T47D (cell line): ENCODE measurements at regions not wholly inside any gene's neighbourhood (a gene's known extent, or its start where the extent isn't known, plus 50 kb on each side); places are given as distances from the start of the nearest gene placed in this dataset.
A peak's percentile ranks its signal among the peaks of the same experiment; 100 is the strongest.

Source experiments
- DNase-seq, 2 experiments: peaks; one replicate each; pipeline versions ENCODE4 v3.0.0 to v3.0.0-alpha.2; 2011 to 2012; ENCODE audit warnings: low read depth in 1 of 2, low spot score in 1 of 2
- JUND ChIP-seq: IDR thresholded peaks from 2 replicates; pipeline ENCODE4 v1.6.1; 2012; ENCODE audit warnings: low read depth
- in situ Hi-C: cut with HindIII; loops from 2 replicates; pipeline ENCODE4 v1.10.0; 2016; ENCODE audit warnings: low sequenced_read_pairs, low pct_unique_long_range_greater_than_20kb

DNA sequence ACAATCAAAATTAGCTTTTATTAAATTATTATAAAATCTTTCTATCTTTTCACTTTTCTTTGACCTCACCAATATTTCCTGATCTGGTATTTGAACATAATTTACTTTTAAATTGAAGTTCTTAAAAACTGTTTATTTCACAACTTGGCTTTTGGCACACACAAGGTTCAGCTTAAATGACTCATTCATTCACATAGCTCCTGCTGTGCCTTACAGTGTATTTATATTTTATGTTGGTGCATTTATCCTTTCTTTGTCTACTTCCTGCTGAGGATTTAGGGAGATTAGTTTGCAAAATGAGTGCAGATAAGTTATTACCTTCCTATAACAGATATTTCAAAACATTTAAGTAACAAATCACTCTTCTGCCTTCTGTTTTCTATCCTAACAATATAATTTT, 430.6 kb downstream of the DTHD1 start:
- no peak for DNase-seq
- in situ Hi-C loops, result no loop called here
- no peak for TF ChIP-seq JUND

DNA sequence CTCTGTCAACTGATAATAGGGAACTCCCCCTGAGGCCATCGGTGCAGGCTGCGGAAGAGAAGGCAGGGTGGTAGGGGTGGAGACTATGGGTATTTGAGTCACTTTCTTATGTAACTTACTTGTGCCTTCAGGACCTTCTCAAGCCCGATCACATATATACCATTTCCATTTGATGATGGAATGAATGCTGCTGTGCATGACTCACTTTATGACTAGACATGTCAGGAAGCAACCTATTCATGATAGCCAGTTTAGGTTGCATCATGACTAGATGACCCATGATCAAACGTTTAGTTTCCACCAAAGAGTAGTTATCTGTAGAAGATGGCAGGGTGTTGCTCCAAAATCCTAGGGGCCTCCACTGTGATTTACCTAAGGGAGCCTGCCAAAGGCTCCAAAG, 435.5 kb downstream of the DTHD1 start:
- TF ChIP-seq JUND, result no peak
- in situ Hi-C loops, result no loop called here
- no peak for DNase-seq

- in situ Hi-C loops, result no loop called here
- TF ChIP-seq JUND, result no peak
- no peak for DNase-seq
These were observed 438.0 kb downstream of the DTHD1 start for GRCh38 chr4:36719425-36719824.

GRCh38 chr4:36722986-36723385, 441.6 kb downstream of the DTHD1 start:
- TF ChIP-seq JUND, result no peak
- in situ Hi-C loops, result no loop called here

DNA sequence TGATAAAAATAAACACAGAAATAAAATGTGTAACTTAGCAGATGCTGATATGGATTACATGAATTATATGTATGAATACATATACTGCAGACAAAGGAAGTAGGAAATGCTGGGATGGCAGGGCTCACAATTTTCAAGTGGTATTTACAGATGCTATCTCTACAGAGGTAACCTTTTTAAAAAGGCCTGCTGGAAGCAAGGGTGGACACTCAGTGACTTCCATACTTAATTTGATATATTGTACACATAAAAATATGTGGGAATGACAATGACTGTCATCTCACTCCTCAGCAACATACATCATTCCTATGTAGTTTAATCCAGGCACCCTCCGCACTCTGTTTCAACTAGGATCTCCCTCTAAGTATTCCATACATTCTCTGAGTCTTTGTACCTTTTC, 452.9 kb downstream of the DTHD1 start:
- peak in 1 of 2 experiments; percentile 5 for DNase-seq
- no peak for TF ChIP-seq JUND
- in situ Hi-C loops, result no loop called here

More at GRCh38 chr4:36722986-36723385, 441.6 kb downstream of the DTHD1 start:
- peak in 1 of 2 experiments; percentile 9 for DNase-seq

DNA sequence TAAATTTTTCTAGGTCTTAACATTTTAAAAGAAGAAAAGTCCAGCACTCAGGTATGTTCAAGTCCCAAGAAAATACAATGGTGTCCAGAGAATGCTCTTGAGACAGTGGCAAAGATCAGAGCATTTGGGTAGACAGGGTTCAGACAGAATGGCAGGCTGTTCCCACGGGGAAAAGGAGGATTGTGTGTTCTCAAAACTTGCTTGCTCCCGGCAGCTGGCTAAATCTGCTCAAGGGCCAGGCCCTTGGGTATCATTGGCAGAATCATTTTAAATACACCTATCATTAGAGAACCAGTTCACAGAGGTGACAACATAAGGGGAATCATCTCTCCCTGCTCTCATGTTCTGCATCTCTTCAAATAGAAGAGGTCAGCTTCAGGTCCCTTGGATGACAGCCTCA, 456.3 kb downstream of the DTHD1 start:
- TF ChIP-seq JUND, result no peak
- in situ Hi-C loops, result no loop called here
- DNase-seq, result no peak

DNA sequence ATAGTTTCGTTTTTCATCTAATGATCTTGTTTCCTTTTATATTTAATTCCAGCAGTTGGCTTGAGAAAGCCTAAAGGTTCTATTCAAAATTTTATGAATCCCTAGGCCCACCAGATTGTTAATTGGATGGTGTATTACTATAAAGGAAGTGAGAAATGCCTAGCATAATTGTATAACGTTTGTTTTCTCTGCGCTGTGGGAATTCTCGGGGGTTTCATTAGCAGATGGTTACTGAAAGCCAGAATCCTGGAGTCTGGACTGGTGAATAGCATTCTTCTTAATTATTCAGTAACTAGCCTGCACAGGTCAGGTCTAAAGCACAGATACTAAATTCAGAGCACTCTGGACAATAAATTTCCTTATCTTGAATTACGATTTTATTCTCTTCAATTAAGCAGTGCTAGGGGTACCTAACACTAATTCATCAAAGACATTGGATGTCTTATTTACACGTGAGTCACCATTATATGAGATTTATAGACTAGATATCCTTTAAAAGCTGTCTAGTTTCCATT, 459.4 kb downstream of the DTHD1 start:
- in situ Hi-C loops, result no loop called here
- no peak for TF ChIP-seq JUND
- no peak for DNase-seq

DNA sequence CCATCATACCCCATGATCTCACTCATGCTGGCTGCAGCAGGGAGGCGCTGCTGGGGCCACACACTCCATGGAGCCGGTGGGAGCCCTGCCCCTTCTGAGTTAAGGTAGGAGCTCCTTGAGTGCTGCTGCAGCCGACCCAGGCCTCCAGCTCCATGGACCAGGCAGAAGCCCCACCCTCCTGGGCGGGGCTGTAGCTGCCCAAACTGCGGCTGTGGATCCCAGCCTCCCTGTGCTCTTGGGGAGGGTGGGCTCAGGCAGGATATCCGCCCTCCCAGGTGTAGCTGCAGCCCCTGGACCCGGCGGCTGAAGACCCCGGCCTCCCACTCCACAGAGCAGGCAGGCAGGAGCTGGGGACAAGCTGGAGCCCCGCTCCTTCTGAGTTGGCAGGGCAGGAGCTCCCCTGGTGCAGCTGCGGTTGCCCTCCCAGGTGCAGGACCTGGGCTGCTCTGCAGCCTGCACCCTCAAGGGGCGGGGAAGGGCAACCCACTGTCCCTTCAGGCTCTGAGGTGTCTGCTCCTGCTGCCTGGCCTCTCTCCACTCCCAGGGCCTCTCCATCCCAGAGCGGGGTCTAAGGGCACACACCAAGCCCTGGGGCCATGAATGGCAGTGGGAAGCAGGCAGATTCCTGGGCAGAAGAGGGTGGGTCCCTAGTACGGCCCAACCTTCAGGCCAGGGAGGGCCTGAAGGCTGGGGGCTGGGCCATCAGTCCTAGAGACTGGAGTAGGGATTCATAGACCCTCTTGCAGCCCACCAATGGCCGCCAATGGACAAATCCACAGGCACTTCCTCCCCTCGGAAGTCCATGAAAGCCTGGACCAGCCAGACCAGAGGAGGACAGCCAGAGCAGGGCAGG, 466.1 kb downstream of the DTHD1 start:
- TF ChIP-seq JUND, result no peak
- in situ Hi-C loops, result no loop called here
- DNase-seq, result no peak

- DNase-seq, result no peak
- in situ Hi-C loops, result no loop called here
- no peak for TF ChIP-seq JUND
These were observed 471.6 kb downstream of the DTHD1 start for GRCh38 chr4:36753048-36753447.

- in situ Hi-C loops, result no loop called here
- TF ChIP-seq JUND, result no peak
- DNase-seq, result no peak
These were observed 476.3 kb downstream of the DTHD1 start for GRCh38 chr4:36757580-36758311.

DNA sequence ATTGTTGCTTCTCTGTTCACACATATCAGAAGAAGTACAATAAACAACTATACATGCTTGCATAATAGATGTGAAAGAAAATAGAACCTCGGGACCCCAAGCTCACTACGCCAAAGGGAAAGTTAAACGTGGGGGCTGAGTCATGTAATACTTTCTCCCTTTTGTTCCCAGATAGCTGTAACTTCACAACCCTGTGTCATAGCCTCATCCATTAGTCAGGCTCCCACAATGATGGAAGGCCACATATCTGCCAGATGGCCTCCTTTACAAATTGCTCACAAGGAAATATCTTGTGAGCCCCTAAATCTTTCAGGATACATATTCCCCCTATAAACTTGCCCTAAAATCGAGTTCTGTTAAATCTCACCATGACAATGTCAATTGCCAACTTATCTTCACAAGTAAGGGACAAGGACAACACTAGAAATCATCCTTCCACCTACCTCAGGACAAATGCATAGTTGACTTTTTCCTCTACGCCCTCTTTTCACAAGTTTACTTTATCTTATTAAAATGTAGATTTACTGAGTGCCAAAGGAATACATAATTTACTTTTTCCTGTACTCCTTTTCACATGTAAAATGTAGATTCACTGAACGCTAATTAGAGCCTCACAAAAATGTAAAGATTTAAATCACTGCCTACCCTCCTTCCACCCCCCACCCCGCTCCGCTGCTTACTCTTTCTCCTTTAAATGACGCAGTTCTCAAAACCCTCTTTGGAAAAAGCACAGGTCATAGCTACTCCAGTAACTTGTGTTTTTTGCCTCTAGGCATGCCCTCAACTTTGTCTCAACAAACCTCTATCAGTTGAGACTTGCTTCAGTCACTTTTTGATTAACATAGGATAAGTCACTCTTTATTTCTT, 477.1 kb downstream of the DTHD1 start:
- no peak for TF ChIP-seq JUND
- DNase-seq, result no peak
- in situ Hi-C loops, result no loop called here

- TF ChIP-seq JUND, result no peak
- DNase-seq, result no peak
- in situ Hi-C loops, result no loop called here
These were observed 480.2 kb downstream of the DTHD1 start for GRCh38 chr4:36761607-36762006.
